Lower lobe of right lung (tissue), 2 donors: ENCODE measurements at regions not wholly inside any gene's neighbourhood (a gene's known extent, or its start where the extent isn't known, plus 50 kb on each side); places are given as distances from the start of the nearest gene placed in this dataset.

Experiments used
- ATAC-seq, 2 donors: fragments of 200-7000 bp; cut with Tn5 transposase; one replicate each; pipeline ENCODE4 v1.9.1; 2020 to 2022; ENCODE audit warnings: mild to moderate bottlenecking in 2 of 2, moderate library complexity in 2 of 2
- DNase-seq: peaks from one replicate; pipeline ENCODE4 v3.0.0-alpha.2; 2020
- H3K27ac ChIP-seq: fragments of 200-600 bp; one replicate; pipeline ENCODE4 v1.8.0; 2022
- H3K27me3 ChIP-seq: fragments of 200-600 bp; one replicate; pipeline ENCODE4 v1.8.0; 2022; ENCODE audit warnings: low read depth
- H3K36me3 ChIP-seq: fragments of 200-600 bp; one replicate; pipeline ENCODE4 v1.8.0; 2022; ENCODE audit warnings: mild to moderate bottlenecking
- H3K4me1 ChIP-seq: fragments of 200-600 bp; one replicate; pipeline ENCODE4 v1.8.0; 2022
- H3K4me3 ChIP-seq: fragments of 200-600 bp; one replicate; pipeline ENCODE4 v1.8.0; 2022; ENCODE audit warnings: mild to moderate bottlenecking
- H3K9me3 ChIP-seq: fragments of 200-600 bp; one replicate; pipeline ENCODE4 v1.8.0; 2022
- intact Hi-C: fragments of 100-400 bp; cut with DNase I; formaldehyde crosslinking; loops from one replicate; pipeline ENCODE4 v1.11.0; 2022
- TF ChIP-seq, protein P1 (sequence below): fragments of 200-600 bp; IDR thresholded peaks from one replicate; pipeline ENCODE4 v1.8.0; 2022; ENCODE audit warnings: antibody characterized with exemption, mild to moderate bottlenecking
- donor health status: DM: no; HTN: yes; CAD: no; lungs with severe emphysema.

DNA sequence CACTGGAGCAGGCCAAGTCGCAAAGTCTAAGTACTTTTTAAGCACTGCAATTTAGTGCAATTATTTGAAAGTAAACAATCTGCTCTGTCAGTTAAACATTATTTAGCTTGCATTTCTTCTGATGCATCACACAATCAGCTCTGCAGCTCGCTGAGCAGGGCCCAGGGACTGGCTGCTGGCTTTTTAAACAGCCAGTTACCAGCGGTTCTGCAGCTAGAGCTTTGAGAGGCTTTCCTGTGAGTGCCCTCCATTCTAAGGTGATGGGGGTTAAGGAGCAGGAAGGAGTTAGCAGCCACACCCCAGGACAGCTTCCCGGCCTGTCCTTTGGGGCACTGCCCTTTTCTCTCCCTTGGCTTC is 154.3 kb downstream of the SALL1 start:
- no peaks in the 10 kb centered on the region for H3K27me3 ChIP-seq
- no peak overlapping the region for H3K27ac ChIP-seq
- no peak for DNase-seq
- no peaks in the 10 kb centered on the region for H3K36me3 ChIP-seq
- intact Hi-C loops: no loop called here
- TF ChIP-seq, protein P1, sequence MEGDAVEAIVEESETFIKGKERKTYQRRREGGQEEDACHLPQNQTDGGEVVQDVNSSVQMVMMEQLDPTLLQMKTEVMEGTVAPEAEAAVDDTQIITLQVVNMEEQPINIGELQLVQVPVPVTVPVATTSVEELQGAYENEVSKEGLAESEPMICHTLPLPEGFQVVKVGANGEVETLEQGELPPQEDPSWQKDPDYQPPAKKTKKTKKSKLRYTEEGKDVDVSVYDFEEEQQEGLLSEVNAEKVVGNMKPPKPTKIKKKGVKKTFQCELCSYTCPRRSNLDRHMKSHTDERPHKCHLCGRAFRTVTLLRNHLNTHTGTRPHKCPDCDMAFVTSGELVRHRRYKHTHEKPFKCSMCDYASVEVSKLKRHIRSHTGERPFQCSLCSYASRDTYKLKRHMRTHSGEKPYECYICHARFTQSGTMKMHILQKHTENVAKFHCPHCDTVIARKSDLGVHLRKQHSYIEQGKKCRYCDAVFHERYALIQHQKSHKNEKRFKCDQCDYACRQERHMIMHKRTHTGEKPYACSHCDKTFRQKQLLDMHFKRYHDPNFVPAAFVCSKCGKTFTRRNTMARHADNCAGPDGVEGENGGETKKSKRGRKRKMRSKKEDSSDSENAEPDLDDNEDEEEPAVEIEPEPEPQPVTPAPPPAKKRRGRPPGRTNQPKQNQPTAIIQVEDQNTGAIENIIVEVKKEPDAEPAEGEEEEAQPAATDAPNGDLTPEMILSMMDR: no peak
- peak in 1 of 2 donors; percentile 21 for ATAC-seq
- no peaks in the 10 kb centered on the region for H3K9me3 ChIP-seq
- H3K4me3 ChIP-seq: no peak overlapping the region
- H3K4me1 ChIP-seq: no peaks in the 10 kb centered on the region

DNA sequence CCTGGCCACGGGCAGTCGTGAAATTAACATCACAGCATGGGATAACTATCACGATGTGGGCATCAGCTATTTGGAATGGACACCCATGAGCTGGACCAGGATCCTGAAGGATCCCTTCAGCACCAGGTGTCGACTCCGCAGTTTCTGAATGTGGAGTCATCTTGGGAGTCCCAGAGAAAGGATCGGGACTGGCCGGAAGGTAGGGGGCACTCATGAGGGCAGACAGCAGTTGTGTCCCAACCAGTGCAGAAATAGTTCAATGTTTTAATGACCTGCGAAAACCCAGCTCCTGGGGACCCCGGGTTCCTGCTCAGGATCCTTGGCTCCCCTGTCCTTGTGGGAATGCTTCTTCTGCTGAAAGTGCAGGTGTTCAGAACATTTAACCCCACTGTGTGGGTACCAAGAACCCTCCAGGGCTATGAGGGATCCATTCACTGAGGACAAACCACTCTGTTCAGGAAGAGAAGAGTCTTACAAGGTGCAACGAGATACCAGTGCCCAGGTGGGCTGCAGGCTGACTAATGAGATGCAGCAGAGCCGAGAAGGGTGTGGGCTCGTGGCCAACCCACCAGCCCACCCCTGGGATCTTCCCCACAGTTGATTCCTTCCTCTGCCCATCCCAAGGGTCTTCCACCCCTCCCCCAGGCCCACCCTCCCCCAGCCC is 154.8 kb downstream of the SALL1 start:
- H3K4me1 ChIP-seq: no peaks in the 10 kb centered on the region
- H3K9me3 ChIP-seq: no peaks in the 10 kb centered on the region
- H3K36me3 ChIP-seq: no peaks in the 10 kb centered on the region
- no peak overlapping the region for H3K4me3 ChIP-seq
- intact Hi-C loops: no loop called here
- H3K27me3 ChIP-seq: no peaks in the 10 kb centered on the region
- no peak overlapping the region for H3K27ac ChIP-seq
- DNase-seq: no peak
- TF ChIP-seq, protein P1: no peak
- no peak for ATAC-seq

DNA sequence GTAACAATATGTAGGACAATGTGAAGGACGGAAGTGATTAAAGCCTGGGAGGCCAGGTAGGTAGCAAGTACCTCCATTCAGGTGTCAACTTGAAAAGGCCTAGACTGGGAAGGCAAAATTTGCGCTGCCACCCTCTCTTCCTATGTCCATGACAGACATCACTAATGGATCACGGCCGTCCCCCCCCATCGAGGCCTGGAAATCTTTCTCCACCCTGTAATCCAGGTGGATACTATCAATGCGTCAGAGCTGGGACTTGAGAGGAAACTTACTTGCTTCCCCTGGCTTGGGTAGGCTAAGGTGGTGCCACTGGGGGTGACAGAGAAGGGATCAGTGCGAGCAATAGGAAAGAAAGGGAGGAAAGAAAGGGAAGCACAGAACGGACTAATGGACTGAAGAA is 156.1 kb downstream of the SALL1 start:
- Histone ChIP-seq H3K27me3 (no peaks in the 10 kb centered on the region), H3K36me3 (no peaks in the 10 kb centered on the region), H3K4me1 (no peaks in the 10 kb centered on the region), H3K4me3 (no peak overlapping the region), H3K27ac (no peak overlapping the region), H3K9me3 (no peaks in the 10 kb centered on the region)
- DNase-seq (no peak), ATAC-seq (no peak)
- intact Hi-C loops: no loop called here
- TF ChIP-seq, protein P1: no peak

DNA sequence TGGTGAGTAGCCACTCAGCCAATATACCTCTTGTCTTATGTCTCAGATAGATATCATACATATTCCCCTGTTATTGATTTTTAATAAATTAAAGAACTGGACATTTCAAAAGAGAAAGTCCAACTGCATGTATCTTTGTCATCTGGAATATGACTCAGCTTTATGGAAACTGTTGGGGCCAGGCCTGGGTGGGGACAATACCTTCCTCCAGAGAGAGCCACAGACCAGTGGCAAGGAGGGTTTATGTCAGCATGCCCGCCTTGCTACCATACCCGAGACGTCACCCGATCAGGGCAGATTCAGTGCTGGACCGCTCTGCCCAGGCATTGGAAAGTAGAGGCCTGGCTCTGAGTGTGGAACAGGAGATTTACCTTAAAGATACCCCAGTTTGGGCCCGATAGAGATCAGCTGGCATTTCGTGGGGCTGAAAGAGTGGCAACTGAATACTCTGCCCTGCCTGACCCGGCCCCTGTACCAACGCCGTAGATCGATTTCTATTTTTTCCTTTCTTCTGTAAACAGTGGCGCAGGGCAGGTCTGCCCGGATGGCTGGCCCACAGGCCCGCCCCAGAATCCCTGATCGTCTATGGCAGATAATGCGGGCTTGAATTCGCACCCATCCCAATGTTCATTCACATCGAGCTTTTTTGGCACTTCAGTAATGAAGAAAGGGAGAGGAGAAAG is 158.6 kb downstream of the SALL1 start:
- H3K4me1 ChIP-seq: no peaks in the 10 kb centered on the region
- no peaks in the 10 kb centered on the region for H3K36me3 ChIP-seq
- no peak overlapping the region for H3K27ac ChIP-seq
- no peak for DNase-seq
- TF ChIP-seq, protein P1: no peak
- ATAC-seq: no peak
- no peaks in the 10 kb centered on the region for H3K9me3 ChIP-seq
- no peak overlapping the region for H3K4me3 ChIP-seq
- H3K27me3 ChIP-seq: no peaks in the 10 kb centered on the region
- intact Hi-C loops: no loop called here

DNA sequence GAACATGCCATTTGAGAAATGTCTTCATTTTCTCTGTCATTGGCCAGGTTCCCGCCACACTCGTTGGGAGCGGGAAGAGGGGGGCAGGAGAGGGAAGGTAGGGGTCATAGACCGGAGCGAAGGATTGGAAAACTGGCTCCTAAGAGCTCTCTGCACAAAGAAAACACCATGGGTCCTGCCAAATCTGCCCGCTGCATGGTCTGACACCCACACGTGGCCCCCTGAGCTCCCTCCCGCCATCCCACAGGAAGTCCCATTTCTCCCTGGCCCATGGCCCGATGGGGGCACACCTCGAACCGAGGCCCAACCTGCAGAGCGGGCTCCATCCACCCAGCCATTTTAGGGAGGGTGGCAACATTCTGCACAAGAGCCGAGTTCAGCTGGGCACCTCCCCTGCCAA is 159.6 kb downstream of the SALL1 start:
- TF ChIP-seq, protein P1: no peak
- Histone ChIP-seq H3K4me3 (no peak overlapping the region), H3K27me3 (no peaks in the 10 kb centered on the region), H3K4me1 (no peaks in the 10 kb centered on the region), H3K36me3 (no peaks in the 10 kb centered on the region), H3K9me3 (no peaks in the 10 kb centered on the region), H3K27ac (no peak overlapping the region)
- ATAC-seq (no peak), DNase-seq (no peak)
- intact Hi-C loops: no loop called here
